GM04503 (cell line): ENCODE measurements at regions not wholly inside any gene's neighbourhood (a gene's known extent, or its start where the extent isn't known, plus 50 kb on each side); places are given as distances from the start of the nearest gene placed in this dataset.

ENCODE experiments used
- DNase-seq: peaks from one replicate; pipeline ENCODE4 v3.0.0-alpha.2; 2012; ENCODE audit warnings: low read depth

DNA sequence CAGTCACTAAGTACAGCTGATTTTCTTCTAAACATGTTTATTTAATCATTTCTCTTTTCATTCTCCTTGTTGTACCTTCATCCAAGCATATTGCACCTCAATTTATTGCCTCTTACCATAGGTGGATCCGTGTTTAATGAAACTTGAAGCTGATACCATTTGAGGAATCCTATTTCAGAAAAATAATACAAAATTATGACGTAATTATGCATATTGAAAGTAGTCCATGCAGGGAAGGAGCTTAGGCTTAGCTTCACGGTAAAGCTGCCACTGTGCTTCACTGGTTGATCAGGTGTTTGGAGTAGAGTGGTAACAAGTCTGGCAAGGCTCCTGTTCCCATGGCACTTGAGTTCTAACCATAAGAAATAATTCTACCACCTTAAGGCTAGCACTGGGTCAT, 61.0 kb upstream of the CLEC14A start:
- DNase-seq = no peak

DNA sequence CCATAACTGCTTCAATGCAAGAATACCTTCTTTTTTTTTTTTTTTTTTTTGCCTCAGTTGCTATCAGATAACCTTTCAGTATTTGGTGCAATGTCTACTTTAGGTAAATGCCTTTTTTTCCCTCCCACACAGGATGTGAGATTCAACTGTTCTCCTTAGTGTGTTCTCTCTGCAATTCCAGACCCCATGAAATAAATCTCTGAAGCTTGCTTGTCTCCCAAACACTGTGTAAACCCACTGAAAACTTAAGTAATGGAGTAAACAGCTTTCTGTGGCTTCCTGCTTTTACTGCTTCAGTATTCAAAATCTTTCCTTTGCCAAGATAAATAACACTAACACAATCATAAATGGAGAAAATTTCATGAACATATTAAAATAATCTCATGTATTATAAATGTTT, 55.8 kb upstream of the CLEC14A start:
- DNase-seq = no peak

DNA sequence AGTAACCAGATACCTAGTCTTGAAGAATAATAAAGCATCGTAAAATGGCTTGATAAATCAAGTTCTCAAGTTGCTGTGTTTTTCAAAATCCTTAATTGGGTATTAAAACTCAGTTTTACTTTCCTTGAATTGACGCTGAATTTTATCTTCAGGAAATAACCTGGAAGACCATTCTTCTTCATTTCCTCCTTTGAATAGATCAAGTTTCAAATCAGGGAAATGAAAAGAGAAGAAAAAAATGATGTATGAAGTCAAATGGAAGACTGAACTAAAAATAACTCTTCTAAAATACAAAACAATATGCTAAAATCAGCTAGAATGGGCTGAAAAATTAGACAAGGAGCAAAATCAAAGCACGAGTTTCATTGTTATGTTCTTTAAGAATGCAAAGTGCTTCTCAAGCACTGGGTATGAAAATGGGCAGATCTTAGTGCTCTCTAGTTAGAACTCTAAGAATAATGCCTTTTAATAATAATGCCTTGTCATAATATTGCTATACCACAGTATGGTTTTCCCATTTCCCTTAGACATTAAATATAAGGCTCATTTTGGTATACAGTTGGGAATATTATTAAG, 54.6 kb upstream of the CLEC14A start:
- DNase-seq = no peak

DNA sequence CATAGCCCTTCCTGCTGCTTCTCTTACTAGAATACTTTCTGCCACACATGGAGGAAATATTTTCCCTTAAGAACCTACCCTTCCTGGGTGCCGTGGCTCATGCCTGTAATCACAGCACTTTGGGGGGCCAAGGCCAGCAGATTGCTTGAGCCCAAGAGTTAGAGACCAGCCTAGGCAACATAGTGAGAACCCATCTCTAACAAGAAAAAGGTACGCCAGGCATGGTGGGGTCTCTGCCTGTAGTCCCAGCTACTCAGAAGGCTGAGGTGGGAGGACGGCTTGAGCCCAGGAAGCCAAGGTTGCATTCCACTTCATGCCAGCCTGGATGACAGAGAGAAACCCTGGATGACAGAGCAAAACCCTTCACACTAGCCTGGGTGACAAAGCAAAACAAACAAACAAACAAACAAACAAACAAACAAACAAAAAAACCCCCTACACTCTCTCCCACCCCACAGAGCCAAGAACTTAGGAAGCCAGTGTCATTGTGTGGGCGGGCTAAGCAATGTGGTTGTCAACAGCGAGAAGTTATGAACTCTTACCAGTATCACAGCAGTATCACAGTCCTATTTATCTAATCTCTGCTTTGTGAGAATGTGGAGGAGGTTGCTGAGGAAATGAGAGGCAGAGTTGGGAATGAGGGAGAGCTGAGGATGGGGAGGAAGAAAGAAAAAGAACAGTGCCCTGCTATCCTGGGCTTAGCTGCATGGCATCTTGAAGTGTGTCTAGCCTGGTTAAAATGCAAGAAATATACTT, 53.8 kb upstream of the CLEC14A start:
- no peak for DNase-seq
